HCT116 (cell line): ENCODE measurements at regions not wholly inside any gene's neighbourhood (a gene's known extent, or its start where the extent isn't known, plus 50 kb on each side); places are given as distances from the start of the nearest gene placed in this dataset.

ENCODE experiments used
- ATAC-seq: fragments of 200-7000 bp; cut with Tn5 transposase; 2 replicates; pipeline ENCODE4 v1.9.1; 2020; ENCODE audit warnings: mild to moderate bottlenecking, moderate library complexity
- BruUV-seq: library from RNA; stranded (reverse); fragments of 400-500 nt; replicated peaks from 2 replicates; lab custom pipeline; 2021; lab: Mats Ljungman, UMichigan
- CTCF ChIA-PET: fragments of 300-600 bp; sonication (Branson Sonifier 250); formaldehyde crosslinking; loops from one replicate; lab custom pipeline; 2021; ENCODE audit warnings: antibody characterized with exemption; lab: Charles Lee
- POLR2A ChIA-PET: fragments of 300-600, 350-600 bp; sonication (Branson Sonifier 250); formaldehyde crosslinking; loops from one replicate; lab custom pipeline; 2021; ENCODE audit warnings: antibody characterized with exemption; lab: Charles Lee
- RAD21 ChIA-PET, 2 experiments: fragments of 300-600 bp; sonication (Branson Sonifier 250); formaldehyde crosslinking; loops; one replicate each; lab custom pipeline; 2023; ENCODE audit warnings: low total read pairs in 2 of 2; ENCODE audit not compliant: uncharacterized antibody in 2 of 2, unreplicated experiment in 2 of 2, low non-redundant PET in 1 of 2; lab: Charles Lee
- DNase-seq: peaks from one replicate; pipeline ENCODE4 v3.0.0-alpha.2; 2010; ENCODE audit warnings: low read depth, low spot score
- H2AFZ ChIP-seq: fragments of 200-600 bp; shearing (Covaris generic), sonication (generic); 2 replicates; pipeline ENCODE4 v1.6.1; 2017; ENCODE audit warnings: low read depth, mixed run types, mixed read lengths, antibody characterized with exemption, low read length; ENCODE audit not compliant: poor library complexity, severe bottlenecking
- H3K27ac ChIP-seq: 2 replicates; pipeline ENCODE4 v1.5.1; 2012; ENCODE audit warnings: low read depth, low read length
- H3K27me3 ChIP-seq: fragments of 200-600 bp; sonication (generic); 2 replicates; pipeline ENCODE4 v1.6.1; 2016; ENCODE audit warnings: mixed run types, low read length, mixed read lengths; ENCODE audit not compliant: insufficient read depth
- H3K36me3 ChIP-seq, 2 experiments: fragments of 200-500 bp in 1 of 2; fragments of 200-600 bp in 1 of 2; sonication (Bioruptor generic) in 1 of 2; sonication (generic) in 1 of 2; 2 replicates each; pipeline versions ENCODE4 v1.5.1 to v1.6.1; 2014 to 2016; ENCODE audit warnings: low read length in 2 of 2, inconsistent platforms in 1 of 2, mixed read lengths in 1 of 2, mixed run types in 1 of 2; ENCODE audit not compliant: insufficient read depth in 2 of 2, control insufficient read depth in 1 of 2
- H3K4me1 ChIP-seq, 2 experiments: fragments of 200-600 bp in 1 of 2; sonication (generic) in 1 of 2; 2 replicates each; pipeline versions ENCODE4 v1.5.1 to v1.6.1; 2012 to 2017; ENCODE audit warnings: low read length in 2 of 2, inconsistent platforms in 1 of 2, mild to moderate bottlenecking in 1 of 2, mixed read lengths in 1 of 2, mixed run types in 1 of 2, moderate library complexity in 1 of 2; ENCODE audit not compliant: insufficient read depth in 2 of 2, control insufficient read depth in 1 of 2
- H3K4me2 ChIP-seq: fragments of 200-600 bp; sonication (generic); 2 replicates; pipeline ENCODE4 v1.6.1; 2017; ENCODE audit warnings: mixed run types, low read length, mixed read lengths
- H3K4me3 ChIP-seq, 2 experiments: fragments of 200-600 bp in 1 of 2; sonication (generic) in 1 of 2; replicated peaks in 1 of 2; 2 replicates each; pipeline ENCODE4 v1.5.1; 2011 to 2016; ENCODE audit warnings: low read length in 2 of 2, control low read depth in 1 of 2, low read depth in 1 of 2, mild to moderate bottlenecking in 1 of 2, mixed read lengths in 1 of 2, mixed run types in 1 of 2
- H3K79me2 ChIP-seq: fragments of 200-600 bp; sonication (generic); 2 replicates; pipeline ENCODE4 v1.6.1; 2017; ENCODE audit warnings: mild to moderate bottlenecking, mixed run types, low read length, moderate library complexity, mixed read lengths; ENCODE audit not compliant: insufficient read depth
- H3K9ac ChIP-seq: fragments of 200-600 bp; sonication (generic); 2 replicates; pipeline ENCODE4 v1.6.1; 2016; ENCODE audit warnings: low read length, mixed read lengths
- H3K9me2 ChIP-seq: fragments of 200-600 bp; sonication (generic), shearing (Covaris generic); 2 replicates; pipeline ENCODE4 v1.6.1; 2017; ENCODE audit warnings: mixed run types, mild to moderate bottlenecking, moderate library complexity; ENCODE audit not compliant: insufficient read depth
- H3K9me3 ChIP-seq, 2 experiments: fragments of 200-500 bp in 1 of 2; fragments of 200-600 bp in 1 of 2; sonication (Bioruptor generic) in 1 of 2; sonication (generic) in 1 of 2; 2 replicates each; pipeline ENCODE4 v1.6.1; 2014 to 2017; ENCODE audit warnings: low read length in 2 of 2, mixed read lengths in 2 of 2, inconsistent platforms in 1 of 2, low read depth in 1 of 2, mild to moderate bottlenecking in 1 of 2, mixed run types in 1 of 2, moderate library complexity in 1 of 2; ENCODE audit not compliant: control insufficient read depth in 1 of 2, insufficient read depth in 1 of 2
- H4K20me1 ChIP-seq: fragments of 200-600 bp; sonication (generic), shearing (Covaris generic); 2 replicates; pipeline ENCODE4 v1.6.1; 2017; ENCODE audit warnings: mixed run types, mild to moderate bottlenecking, moderate library complexity; ENCODE audit not compliant: insufficient read depth
- ATF3 ChIP-seq: IDR thresholded peaks from 2 replicates; pipeline ENCODE4 v1.6.1; 2012
- CBX3 ChIP-seq: IDR thresholded peaks from 2 replicates; pipeline ENCODE4 v1.6.1; 2012; ENCODE audit warnings: low read depth
- CEBPB ChIP-seq: IDR thresholded peaks from 2 replicates; pipeline ENCODE4 v1.6.1; 2012; ENCODE audit warnings: low read depth
- CTCF ChIP-seq, 3 experiments: fragments of 200-600 bp in 1 of 3; sonication (generic) in 1 of 3; IDR thresholded peaks in 2 of 3; conservative IDR thresholded peaks in 1 of 3; 2 replicates each; pipeline ENCODE4 v1.5.1; 2012 to 2017; ENCODE audit warnings: low read depth in 2 of 3, low read length in 2 of 3, antibody characterized with exemption in 1 of 3, borderline replicate concordance in 1 of 3, control low read depth in 1 of 3, mild to moderate bottlenecking in 1 of 3, mixed read lengths in 1 of 3, mixed run types in 1 of 3, moderate library complexity in 1 of 3; ENCODE audit not compliant: insufficient read depth in 1 of 3
- ELF1 ChIP-seq: IDR thresholded peaks from 2 replicates; pipeline ENCODE4 v1.6.1; 2012; ENCODE audit warnings: low read depth, borderline replicate concordance
- EZH2 ChIP-seq: fragments of 200-600 bp; sonication (generic); IDR thresholded peaks from 2 replicates; pipeline ENCODE4 v1.6.1; 2017; ENCODE audit warnings: antibody characterized with exemption, mixed run types
- EZH2phosphoT487 ChIP-seq: fragments of 200-600 bp; IDR thresholded peaks from 2 replicates; pipeline ENCODE4 v1.6.1; 2018; ENCODE audit warnings: antibody characterized with exemption, borderline replicate concordance
- FOSL1 ChIP-seq: IDR thresholded peaks from 2 replicates; pipeline ENCODE4 v1.6.1; 2012; ENCODE audit warnings: low read depth
- JUND ChIP-seq: IDR thresholded peaks from 2 replicates; pipeline ENCODE4 v1.6.1; 2012
- MAX ChIP-seq: IDR thresholded peaks from 2 replicates; pipeline ENCODE4 v1.6.1; 2012
- POLR2A ChIP-seq: IDR thresholded peaks from 2 replicates; pipeline ENCODE4 v1.7.0; 2011; ENCODE audit warnings: borderline replicate concordance; ENCODE audit not compliant: insufficient read depth, insufficient read length; ENCODE audit errors: extremely low read depth
- POLR2AphosphoS5 ChIP-seq: IDR thresholded peaks from 2 replicates; pipeline ENCODE4 v1.6.1; 2011; ENCODE audit warnings: mild to moderate bottlenecking, low read depth, low read length, moderate library complexity
- RAD21 ChIP-seq: IDR thresholded peaks from 2 replicates; pipeline ENCODE4 v1.6.1; 2012; ENCODE audit warnings: low read depth, mild to moderate bottlenecking
- SIN3A ChIP-seq: IDR thresholded peaks from 2 replicates; pipeline ENCODE4 v1.6.1; 2012; ENCODE audit warnings: low read depth
- SP1 ChIP-seq: IDR thresholded peaks from 2 replicates; pipeline ENCODE4 v1.6.1; 2012; ENCODE audit warnings: low read depth
- SRF ChIP-seq: IDR thresholded peaks from 2 replicates; pipeline ENCODE4 v1.6.1; 2012; ENCODE audit warnings: low read depth
- YY1 ChIP-seq: IDR thresholded peaks from 2 replicates; pipeline ENCODE4 v1.6.1; 2011; ENCODE audit warnings: low read length, low read depth, moderate library complexity, mild to moderate bottlenecking; ENCODE audit not compliant: insufficient replicate concordance; ENCODE audit errors: extremely low read depth
- ZFX ChIP-seq: fragments of 450-650 bp; IDR thresholded peaks from 2 replicates; pipeline ENCODE4 v1.6.1; 2017
- intact Hi-C: fragments of 100-400 bp; cut with micrococcal nuclease; formaldehyde crosslinking; loops from 2 replicates; pipeline ENCODE4 v1.10.0; 2022

- TF ChIP-seq CTCF (IDR thresholded peaks at IDR 0.05 in 2 of 3, conservative IDR thresholded peaks at IDR 0.05 in 1 of 3; ENCODE audit: borderline replicate concordance in 1 of 3, insufficient read depth in 1 of 3, low read depth in 2 of 3, low read length in 2 of 3) (no peak), POLR2AphosphoS5 (no peak), RAD21 (no peak), CBX3 (no peak), YY1 (no peak), ATF3 (no peak)
These were observed 173.5 kb upstream of the C1QTNF7 start (continued) for GRCh38 chr4:15254236-15254880.

GRCh38 chr4:15255537-15255936 lies 172.3 kb upstream of the C1QTNF7 start:
- no peaks in the 10 kb centered on the region for H4K20me1 ChIP-seq
- H3K79me2 ChIP-seq, result no peaks in the 10 kb centered on the region
- H3K36me3 ChIP-seq, result no peaks in the 10 kb centered on the region
- H3K9ac ChIP-seq, result no peak overlapping the region
- RAD21 ChIA-PET, result no interaction called here
- no peak overlapping the region for H3K4me2 ChIP-seq
- H3K27me3 ChIP-seq, result peaks cover 14% of the 10 kb centered on the region; the same call in 1 of the 2 replicates
- DNase-seq (no peak), ATAC-seq (no peak)
- no peaks in the 10 kb centered on the region for H3K4me1 ChIP-seq
- BruUV-seq, result no TSS peak
- no peaks in the 10 kb centered on the region for H3K9me2 ChIP-seq
- no peak overlapping the region for H3K27ac ChIP-seq
- H3K4me3 ChIP-seq, result no peak overlapping the region
- POLR2A ChIA-PET, result no interaction called here
- intact Hi-C loops, result no loop called here
- no peaks in the 10 kb centered on the region for H3K9me3 ChIP-seq
- CTCF ChIA-PET, result no interaction called here
- no peak overlapping the region for H2AFZ ChIP-seq
- no peak for TF ChIP-seq SIN3A
- TF ChIP-seq SRF, result no peak
- no peak for TF ChIP-seq ZFX
- no peak for TF ChIP-seq EZH2phosphoT487
- TF ChIP-seq MAX, result no peak
- no peak for TF ChIP-seq CTCF (IDR thresholded peaks at IDR 0.05 in 2 of 3, conservative IDR thresholded peaks at IDR 0.05 in 1 of 3; ENCODE audit: borderline replicate concordance in 1 of 3, insufficient read depth in 1 of 3, low read depth in 2 of 3, low read length in 2 of 3)
- TF ChIP-seq EZH2, result no peak
- TF ChIP-seq CEBPB, result no peak
- TF ChIP-seq RAD21, result no peak
- no peak for TF ChIP-seq ATF3
- TF ChIP-seq FOSL1, result no peak
- TF ChIP-seq CBX3, result no peak
- TF ChIP-seq ELF1, result no peak
- no peak for TF ChIP-seq POLR2A
- TF ChIP-seq POLR2AphosphoS5, result no peak
- TF ChIP-seq SP1, result no peak
- TF ChIP-seq JUND, result no peak
